GM19395 (cell line): ENCODE measurements at regions not wholly inside any gene's neighbourhood (a gene's known extent, or its start where the extent isn't known, plus 50 kb on each side); places are given as distances from the start of the nearest gene placed in this dataset.

Experiments used
- ATAC-seq: cut with Tn5 transposase; IDR thresholded peaks from one replicate; pipeline ENCODE4 v1.9.1; 2021; ENCODE audit warnings: mild to moderate bottlenecking, moderate library complexity; ENCODE audit not compliant: unreplicated experiment

GRCh38 chr15:87209891-87210689 is 1046.4 kb downstream of the NTRK3 start:
- no peak for ATAC-seq

DNA sequence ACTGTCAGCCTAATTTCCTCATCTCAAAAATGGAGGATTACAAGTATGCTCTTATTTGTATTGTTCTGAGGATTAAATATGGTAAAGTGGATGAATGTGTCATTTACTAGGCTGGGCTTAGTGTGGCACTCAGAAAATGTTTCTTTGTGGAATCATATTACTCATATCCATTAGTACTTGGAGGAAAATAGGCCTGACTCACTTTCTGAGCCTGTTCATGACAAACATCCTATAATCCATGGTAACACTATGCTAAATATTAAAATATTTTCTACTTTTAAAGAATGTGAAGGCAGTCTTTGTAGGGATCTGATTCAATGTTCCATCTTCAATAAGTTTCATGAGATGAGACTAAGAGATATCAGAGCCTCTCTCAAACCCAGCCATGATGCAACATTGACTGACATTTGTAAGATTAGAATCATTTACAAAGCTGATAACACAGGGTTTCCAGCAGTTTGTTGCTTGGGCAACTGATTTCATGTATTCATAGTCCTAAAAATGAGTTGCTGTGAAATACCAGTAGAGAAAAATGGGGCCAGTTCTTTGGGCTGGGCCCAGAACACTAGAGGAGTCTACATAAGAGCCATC is 1048.5 kb downstream of the NTRK3 start:
- ATAC-seq: no peak

GRCh38 chr15:87207251-87207650 is 1049.3 kb downstream of the NTRK3 start:
- ATAC-seq: no peak

DNA sequence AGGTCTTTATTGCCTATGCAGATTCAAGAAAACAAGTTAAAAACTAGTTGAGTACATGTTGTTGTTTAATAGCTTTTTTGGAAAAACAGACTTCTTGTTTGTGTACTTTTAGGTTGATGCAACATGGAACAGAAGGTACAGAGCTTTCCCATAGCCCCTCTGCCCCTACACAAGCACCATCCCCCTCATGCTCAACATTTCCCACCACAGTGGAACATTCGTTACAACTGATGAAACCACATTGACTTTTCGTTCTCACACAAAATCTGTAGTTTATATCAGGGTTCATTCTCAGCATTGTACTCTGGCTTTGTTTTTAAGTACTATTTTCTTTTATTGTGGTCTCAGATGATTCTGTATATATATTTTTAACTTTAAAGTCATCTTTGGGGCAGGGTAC is 1054.6 kb downstream of the NTRK3 start:
- ATAC-seq: no peak

- ATAC-seq: no peak
These were observed 1056.4 kb downstream of the NTRK3 start for GRCh38 chr15:87200149-87200548.

- no peak for ATAC-seq
These were observed 1058.6 kb downstream of the NTRK3 start for GRCh38 chr15:87197981-87198380.

GRCh38 chr15:87196498-87196897 is 1060.0 kb downstream of the NTRK3 start:
- no peak for ATAC-seq

GRCh38 chr15:87193481-87193880 is 1063.1 kb downstream of the NTRK3 start:
- ATAC-seq: no peak

DNA sequence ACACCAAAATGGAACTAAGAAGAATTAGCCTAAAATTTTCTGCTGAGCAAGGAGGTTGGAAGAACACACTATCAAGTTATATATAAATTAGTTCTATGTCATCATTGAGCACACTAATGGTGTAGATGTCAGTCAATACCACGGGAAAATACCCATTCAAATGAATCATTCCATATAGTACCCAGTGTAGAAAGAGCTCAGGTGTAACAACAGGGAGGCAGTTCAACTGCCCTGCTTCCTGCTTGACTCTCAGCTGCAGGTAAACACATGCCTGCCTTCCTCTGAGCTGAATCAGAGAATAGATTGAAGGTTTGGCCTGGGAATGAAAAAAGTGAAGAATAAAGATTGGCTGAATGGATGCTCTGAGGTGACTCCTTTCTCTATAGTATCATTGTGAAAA is 1088.0 kb downstream of the AGBL1 start:
- ATAC-seq: no peak

DNA sequence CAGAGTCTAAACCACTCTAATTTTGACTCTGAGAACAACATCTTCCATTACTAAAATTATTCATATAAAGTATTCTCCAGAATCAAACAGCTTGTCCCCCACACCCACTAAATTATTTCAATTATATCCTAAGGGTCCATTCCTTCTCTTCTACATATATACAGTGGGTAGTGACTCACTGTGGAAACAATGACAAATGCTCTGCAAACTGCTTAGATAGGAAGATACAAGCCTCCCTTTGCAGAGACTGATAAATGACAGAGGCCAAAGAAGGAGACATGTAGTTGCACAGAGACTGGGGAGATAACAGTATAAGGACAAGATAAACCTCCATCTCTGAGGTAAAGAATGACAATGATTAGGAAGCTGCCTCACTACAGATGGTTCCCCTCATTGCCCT is 1087.4 kb downstream of the AGBL1 start:
- no peak for ATAC-seq

GRCh38 chr15:87155771-87156170 is 1076.1 kb downstream of the AGBL1 start:
- ATAC-seq: no peak

DNA sequence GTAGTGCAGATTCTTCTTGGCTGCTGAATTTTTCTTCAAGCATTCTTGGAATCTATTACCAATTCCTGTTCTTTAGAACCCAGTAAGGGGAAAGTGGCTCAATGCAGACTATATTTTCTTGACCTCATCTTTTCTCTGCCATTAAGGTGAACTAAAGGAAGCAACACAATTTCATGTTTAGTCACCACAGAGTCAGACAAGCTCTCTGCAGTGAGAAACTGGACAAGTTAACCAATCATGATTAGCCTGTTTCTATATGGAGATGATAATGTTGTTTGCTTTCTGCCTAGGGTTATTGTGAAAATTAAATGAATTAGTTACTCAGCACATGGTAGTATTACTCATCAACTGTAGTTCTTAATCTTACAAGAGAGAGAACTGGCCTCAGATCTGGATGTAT is 1075.1 kb downstream of the AGBL1 start:
- ATAC-seq: no peak

GRCh38 chr15:87151202-87151748 is 1071.6 kb downstream of the AGBL1 start:
- no peak for ATAC-seq

DNA sequence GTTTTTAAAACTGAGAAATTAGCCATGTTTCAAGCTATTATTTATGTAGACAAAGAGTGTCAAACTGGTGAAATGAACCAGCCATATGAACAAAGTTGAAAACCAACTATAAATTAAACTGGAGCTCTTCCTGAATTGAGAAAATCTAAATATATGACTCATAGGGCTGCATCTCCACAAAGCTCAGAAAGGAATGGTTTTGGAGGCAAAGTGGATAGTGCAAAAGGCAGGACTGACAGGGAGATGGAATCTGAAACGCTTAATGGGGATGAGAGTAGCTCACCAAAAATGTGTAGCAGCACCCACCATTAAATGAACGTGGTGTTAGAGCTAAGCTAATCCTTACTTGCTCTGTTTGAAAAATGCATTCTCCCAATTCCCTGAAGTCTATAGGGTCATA is 1066.0 kb downstream of the AGBL1 start:
- no peak for ATAC-seq

DNA sequence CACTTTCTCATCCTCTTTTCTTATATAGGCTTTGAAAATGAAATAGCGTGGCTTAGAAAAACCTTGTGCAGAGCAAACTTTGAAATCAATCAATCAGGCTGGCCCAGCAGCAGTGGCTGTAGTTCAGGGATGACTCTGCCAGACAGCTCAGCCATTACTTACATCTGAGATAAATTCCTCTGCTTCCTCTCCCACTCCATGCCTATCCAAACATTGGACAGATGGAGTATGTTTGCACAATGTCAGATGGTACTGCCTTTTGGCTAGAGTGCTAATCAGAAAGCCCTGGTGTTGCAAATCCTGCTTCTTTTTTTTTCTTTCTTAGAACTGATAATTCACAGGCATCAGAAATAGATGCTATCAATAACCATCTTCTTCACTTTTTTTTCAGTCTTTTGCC is 1065.1 kb downstream of the AGBL1 start:
- ATAC-seq: no peak

DNA sequence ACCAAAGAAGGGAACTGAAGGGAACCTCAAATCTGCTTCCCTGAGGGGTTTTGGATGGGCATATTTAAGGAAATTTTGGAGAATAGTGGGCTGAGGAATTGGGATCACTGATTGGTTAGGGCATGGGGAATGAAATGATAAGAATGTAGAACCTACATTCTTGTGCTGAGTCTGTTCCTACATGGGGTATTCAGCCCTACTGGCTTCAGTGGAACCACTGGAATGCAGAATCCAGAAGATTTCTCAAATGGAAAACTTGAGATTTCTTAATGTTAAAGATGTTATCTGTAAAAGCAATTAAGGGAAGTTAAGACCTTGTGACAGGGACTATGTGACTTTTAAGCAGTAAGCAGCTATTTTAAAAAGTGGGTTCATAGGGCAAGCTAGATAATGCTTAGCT is 1062.4 kb downstream of the AGBL1 start:
- no peak for ATAC-seq

DNA sequence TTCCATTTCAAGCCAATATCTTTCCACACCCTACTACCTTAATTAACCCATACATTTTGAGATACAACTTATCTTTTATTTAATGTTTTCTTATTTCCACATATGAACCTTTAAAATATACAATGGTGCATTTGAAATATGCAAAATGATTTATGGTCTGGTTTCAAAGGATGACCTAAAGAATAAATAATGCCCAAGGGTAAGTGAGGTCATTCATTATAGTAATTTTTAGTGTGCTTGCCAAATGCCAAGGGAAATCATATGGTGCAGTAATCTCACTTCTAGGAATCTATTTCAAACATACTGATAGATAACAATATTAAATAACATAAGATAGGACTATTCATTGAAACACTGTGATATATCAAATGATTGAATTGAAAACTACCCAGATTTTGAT is 1055.4 kb downstream of the AGBL1 start:
- no peak for ATAC-seq

DNA sequence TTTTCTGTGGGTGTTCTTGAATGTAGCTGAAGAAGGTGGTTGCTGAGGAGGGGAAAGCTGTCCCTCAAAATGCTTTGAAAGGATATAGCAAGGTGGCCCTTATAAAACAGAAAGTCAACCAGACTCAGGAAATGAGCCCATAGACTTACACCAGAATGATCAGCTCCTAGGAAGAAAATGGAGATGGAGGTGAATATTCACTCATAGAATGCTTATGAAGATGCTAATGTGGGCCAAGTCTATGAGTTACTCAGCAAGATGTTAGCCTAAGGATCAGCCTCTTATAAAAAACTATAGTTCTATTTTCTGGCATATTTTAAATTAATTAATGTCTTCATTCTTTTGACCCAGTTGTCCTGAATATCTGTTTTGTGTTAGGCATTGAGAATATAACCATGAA is 1054.0 kb downstream of the AGBL1 start:
- no peak for ATAC-seq

GRCh38 chr15:87131067-87131466 is 1051.4 kb downstream of the AGBL1 start:
- no peak for ATAC-seq

- ATAC-seq: no peak
These were observed 1050.2 kb downstream of the AGBL1 start for GRCh38 chr15:87129916-87130315.

- ATAC-seq: no peak
These were observed 1044.2 kb downstream of the AGBL1 start for GRCh38 chr15:87123676-87124382.

- ATAC-seq: no peak
These were observed 1041.7 kb downstream of the AGBL1 start for GRCh38 chr15:87121336-87121735.
